ENCODE measurements at regions not wholly inside any gene's neighbourhood (a gene's known extent, or its start where the extent isn't known, plus 50 kb on each side); places are given as distances from the start of the nearest gene placed in this dataset.

GRCh38 chr14:87497301-87497700 lies 495.7 kb downstream of the GALC start:
- no peak for DNase-seq

- no peak for DNase-seq
These were observed 499.0 kb downstream of the GALC start for GRCh38 chr14:87494010-87494409.

- no peak for DNase-seq
These were observed 500.4 kb downstream of the GALC start for GRCh38 chr14:87492561-87492960.

GRCh38 chr14:87491816-87492215 lies 501.2 kb downstream of the GALC start:
- no peak for DNase-seq

DNA sequence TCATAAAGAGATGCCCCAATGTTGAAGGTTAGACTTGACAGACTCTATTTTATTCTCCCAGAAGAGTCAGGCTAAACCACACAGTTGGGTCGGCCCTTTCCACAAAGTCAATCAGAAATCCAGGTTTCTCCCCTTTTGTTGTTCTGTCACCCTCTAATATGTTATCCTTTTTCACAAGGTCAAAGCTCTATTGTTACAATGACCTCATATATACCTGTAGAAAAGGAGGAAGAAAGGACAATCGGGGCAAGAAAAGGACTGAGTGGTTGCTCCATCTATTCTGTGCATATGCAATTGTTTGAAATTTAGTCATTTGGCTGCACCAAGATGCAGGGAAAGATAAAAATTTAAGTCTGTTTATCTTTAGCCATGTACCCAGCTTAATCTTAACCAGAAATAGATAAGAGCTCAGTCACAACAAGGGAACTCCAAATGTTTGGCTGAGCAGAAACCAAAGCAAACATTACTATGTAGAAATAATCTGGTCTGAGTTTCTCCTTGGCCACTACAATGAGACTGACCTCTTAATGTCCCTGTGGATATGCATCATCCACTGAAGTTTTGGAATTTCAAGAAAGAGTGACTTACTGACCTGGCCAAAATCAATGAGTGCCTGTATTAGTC lies 503.7 kb downstream of the GALC start:
- no peak for DNase-seq

- DNase-seq, result no peak
These were observed 509.4 kb downstream of the GALC start for GRCh38 chr14:87483271-87484260.

- no peak for DNase-seq
These were observed 524.5 kb downstream of the GALC start for GRCh38 chr14:87468531-87468930.

DNA sequence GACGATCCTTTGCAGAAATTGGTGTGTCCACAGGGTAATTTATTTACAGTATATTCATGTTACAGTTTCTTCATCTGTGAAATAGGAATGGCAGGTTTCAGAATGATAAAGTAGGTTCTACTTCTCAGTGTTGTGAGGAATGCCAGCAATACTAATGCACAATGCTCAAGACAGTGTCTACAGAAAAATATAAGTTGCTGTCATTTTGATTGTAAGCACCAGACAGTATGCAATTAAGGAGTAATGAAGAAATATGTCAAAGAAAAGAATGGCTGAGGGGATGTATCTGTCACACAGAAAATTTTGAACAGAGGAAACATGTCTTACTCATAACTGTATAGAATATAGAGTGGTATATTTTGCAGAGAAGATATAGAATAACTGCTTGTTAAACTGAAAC lies 525.4 kb downstream of the GALC start:
- no peak for DNase-seq

DNA sequence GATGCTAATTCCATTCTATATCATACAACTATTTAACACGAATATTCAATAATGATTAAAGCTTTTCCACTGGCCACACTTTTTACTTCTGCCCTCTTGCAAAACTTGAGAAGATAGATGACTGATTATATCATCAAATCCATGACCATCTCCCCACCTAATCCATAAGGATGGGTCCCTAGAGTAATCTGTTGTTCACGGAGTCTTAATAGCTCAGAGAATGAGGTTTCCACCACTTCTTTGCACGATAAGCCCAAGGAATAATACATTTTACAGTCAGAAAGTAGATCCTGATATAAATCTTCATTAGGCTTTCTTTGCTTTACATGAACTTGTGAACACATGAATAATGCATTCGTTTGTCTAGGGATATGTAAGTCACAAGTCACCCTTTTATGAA lies 527.2 kb downstream of the GALC start:
- no peak for DNase-seq

DNA sequence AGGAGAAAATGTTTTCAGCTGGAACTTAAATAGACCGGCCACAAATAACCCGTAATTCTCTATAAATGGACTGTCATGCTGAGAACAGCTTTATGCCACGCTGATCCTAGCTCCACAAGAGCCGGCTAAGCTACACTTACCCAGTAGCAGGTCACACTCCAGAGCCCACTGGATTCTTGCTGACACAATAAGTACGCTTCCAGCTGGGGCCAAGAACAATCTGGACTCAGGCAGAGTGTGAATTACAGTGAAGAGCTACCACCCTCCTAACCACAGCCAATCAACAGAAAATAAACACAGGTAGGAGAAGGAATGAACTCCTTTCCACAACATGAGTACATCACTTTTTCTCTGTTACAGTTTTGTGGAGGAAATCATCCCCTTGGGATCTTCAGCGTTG lies 531.3 kb downstream of the GALC start:
- DNase-seq, result no peak

DNA sequence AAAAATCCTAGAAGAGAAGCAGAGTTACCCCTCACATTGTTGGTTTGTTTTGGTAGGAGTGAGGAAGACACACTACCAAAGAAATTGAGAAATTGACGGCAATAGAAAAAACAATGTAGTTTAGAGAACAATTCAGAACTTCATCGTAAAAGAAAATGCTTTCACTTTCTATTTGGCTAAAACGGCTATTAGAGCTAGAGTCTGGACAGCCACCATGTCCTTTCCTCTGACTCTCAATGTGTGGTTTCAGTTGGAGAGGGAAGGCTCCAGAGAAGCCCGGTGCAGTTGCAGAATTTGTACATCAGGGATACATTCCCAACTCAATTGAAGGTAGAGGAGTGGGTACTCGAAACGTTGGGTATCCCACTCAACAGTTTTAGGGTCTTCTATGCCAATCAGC lies 535.3 kb downstream of the GALC start:
- DNase-seq, result no peak

- DNase-seq, result no peak
These were observed 542.8 kb downstream of the GALC start for GRCh38 chr14:87450193-87450592.

- no peak for DNase-seq
These were observed 544.0 kb downstream of the GALC start for GRCh38 chr14:87449016-87449415.

DNA sequence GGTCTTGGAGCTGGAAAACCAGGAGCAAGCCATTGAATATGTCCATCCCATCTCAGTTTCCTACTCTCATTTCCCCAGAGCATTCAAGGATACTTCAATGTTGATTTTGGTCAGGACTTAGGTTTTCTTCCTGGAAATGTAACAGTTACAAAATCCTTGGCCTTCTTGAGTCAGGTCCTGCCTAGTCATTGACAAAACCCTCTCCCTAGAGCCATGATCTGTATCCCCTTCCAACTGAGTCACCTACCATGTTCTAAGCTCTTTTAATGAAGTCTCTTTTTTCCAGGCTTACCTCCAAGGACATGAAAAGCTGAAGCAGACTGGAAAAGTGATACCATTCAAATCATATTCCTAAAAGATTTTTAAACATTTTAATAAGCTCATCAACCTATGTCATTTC lies 549.2 kb downstream of the GALC start:
- DNase-seq, result no peak

- no peak for DNase-seq
These were observed 549.9 kb downstream of the GALC start for GRCh38 chr14:87443039-87443438.

GRCh38 chr14:87437158-87437557 lies 555.8 kb downstream of the GALC start:
- DNase-seq, result no peak

DNA sequence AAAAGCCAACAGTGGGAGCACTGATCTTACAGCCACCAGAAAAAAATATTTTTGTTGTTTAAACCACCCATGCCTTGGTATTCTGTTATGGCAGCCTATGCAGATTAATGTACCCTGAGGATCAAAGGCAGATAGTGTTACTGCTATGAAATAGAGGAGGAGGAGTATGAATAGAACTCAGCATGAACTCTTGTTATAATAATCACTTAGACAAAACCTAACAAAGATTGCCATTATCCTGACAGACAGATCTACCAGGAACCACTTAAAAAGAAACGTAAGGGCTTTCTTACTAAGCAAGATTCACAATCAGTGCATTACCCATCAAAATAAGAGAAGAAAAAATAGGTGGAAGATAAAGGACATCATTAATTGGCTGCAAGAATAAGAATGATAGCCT lies 558.3 kb downstream of the GALC start:
- DNase-seq, result no peak

DNA sequence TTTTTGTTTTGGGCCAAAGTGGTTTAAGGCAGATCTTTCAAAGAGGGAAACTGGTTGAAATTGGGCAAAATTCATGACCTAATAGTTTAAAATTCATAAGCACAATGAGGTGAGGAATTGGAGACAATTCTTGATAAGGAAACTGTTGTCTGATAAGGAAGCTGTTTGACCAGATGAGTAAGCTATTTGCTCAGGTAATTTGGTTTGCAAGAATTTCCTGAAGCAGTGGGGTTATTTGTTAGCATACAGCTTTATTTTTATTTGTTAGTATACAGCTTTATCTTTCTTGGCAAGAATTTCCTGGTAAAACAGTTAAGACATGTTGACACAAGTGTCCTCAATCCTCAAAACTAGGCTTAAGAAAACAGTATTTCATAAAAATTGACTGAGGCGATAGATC lies 559.0 kb downstream of the GALC start:
- no peak for DNase-seq

DNA sequence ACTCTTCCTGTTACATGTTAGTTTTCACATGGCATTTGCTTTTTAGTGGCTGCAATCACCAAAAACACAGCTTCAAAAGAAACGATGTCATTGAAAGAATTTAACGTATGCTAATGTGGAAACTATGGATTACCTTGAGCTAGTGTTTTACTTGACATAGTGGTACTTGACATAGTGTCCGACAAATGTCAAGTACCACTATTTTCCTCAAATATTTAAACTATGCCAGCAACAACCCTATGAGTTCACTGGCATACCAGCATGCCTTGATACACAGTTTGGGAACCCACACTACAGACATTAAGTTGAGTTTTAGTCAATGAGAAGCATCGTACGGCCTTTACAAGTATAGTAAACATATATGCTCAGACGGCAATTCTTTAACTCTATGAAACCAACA lies 560.3 kb downstream of the GALC start:
- no peak for DNase-seq

DNA sequence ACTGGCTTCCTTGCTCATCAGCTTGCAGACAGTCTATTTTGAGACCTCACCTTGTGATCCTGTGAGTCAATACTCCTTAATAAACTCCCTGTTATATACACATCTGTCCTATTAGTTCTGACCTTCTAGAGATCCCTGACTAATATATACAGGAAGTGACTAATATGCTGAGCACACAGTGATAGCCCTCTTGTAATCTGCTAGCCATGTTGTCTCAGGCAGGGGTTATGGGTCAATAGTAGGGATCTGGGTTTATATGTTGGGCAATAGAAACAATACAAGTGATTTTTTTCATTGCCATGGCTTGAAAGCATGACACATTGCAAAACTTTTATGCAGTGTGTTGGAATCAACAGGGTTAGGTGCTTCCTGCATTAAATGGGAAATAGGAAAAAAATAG lies 562.2 kb downstream of the GALC start:
- DNase-seq, result no peak

DNA sequence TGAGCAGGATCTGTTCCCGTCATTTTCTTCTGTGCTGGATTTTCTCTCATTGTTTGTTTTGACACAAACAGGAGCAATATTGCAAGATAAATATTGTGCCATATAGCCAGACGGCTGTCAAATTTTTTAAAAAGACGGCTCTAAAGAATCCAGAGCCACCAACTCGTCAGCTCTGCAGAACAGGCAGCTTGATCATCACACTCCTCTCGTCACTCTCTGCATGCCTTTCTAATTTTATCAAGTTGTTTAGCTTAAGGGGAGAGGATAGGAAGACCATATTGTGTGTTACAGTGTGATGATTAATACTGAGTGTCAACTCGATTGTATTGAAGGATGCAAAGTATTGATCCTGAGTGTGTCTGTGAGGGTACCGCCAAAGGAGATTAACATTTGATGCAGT lies 562.8 kb downstream of the GALC start:
- no peak for DNase-seq

DNA sequence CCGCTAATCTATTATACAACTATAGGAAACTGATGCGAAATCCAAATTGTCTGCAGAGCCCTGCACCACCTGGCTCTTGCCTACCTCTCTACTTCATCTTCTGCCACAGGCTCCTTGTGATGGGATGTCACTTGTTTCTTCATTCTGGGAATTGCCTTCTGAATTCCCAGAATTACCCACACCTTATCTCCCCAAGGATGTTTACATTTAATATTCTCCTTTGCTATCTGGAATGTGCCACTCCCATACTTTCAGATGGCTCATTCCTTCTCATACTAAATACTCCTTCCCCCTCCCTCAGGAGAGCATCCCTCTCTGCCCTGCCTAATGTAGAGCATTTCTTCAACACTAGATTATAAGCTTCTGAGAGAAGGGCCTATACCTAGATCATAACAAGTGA lies 573.1 kb downstream of the GALC start:
- DNase-seq, result no peak

DNA sequence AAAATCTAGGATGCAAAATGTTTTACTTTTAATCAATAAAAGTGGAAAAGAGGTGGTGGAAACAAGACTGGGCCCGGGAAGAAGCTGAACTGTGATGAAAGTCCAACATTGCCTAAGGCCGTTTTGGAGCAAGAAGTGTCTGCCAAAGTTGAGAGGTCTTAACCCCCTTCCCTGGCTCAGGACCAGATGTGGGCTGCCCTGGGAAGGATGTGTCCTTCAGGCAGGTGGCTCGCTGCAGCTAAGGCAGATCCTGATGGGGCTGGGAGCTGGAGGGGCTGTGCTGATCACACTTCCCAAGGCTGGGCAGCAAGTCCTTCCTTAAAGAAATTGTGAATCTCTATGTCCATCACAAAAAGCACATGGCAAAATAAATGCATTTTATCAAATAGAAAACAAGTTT lies 581.6 kb downstream of the GALC start:
- no peak for DNase-seq

- DNase-seq, result no peak
These were observed 583.6 kb downstream of the GALC start for GRCh38 chr14:87409393-87409792.

GRCh38 chr14:87407344-87407743 lies 585.6 kb downstream of the GALC start:
- no peak for DNase-seq
